PFSK-1 (cell line): ENCODE measurements at regions not wholly inside any gene's neighbourhood (a gene's known extent, or its start where the extent isn't known, plus 50 kb on each side); places are given as distances from the start of the nearest gene placed in this dataset.

Experiments
- POLR2AphosphoS5 ChIP-seq: IDR thresholded peaks from 2 replicates; pipeline ENCODE4 v1.6.1; 2012; ENCODE audit warnings: low read depth, mild to moderate bottlenecking, control low read depth, low read length, moderate library complexity
- SIN3A ChIP-seq: IDR thresholded peaks from 2 replicates; pipeline ENCODE4 v1.6.1; 2012; ENCODE audit warnings: mild to moderate bottlenecking, low read length, moderate library complexity, borderline replicate concordance; ENCODE audit not compliant: insufficient read depth
- TAF1 ChIP-seq: IDR thresholded peaks from 2 replicates; pipeline ENCODE4 v1.6.1; 2012; ENCODE audit warnings: low read length, control low read depth, borderline replicate concordance; ENCODE audit not compliant: insufficient read depth
- TF ChIP-seq, protein P1 (sequence below), 2 experiments: IDR thresholded peaks; 2 replicates each; pipeline versions ENCODE4 v1.6.1 to v1.8.0; 2011 to 2012; ENCODE audit warnings: low read depth in 2 of 2, low read length in 2 of 2, control low read depth in 1 of 2, inconsistent platforms in 1 of 2, mild to moderate bottlenecking in 1 of 2, moderate library complexity in 1 of 2; ENCODE audit not compliant: insufficient read depth in 1 of 2

DNA sequence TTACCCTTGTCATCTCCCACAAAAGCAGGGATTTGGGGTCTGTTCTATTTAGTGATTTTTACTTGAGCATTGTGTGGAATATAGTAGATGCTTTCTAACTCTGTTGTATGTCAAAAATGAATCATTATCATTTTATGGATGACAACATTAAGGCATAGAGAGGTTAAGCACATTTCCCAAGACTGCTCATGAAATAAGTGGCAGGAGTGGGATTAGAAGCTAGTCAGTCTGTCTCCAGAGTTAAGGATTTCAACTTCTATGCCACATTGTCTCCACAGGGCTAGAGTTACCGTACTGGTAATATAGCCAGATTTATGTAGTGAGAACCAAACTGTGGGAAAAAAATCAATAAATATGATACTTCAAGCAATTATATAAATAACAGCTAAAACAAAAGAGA lies 170.6 kb upstream of the DCN start:
- no peak for TF ChIP-seq POLR2AphosphoS5
- TF ChIP-seq TAF1: no peak
- TF ChIP-seq, protein P1, sequence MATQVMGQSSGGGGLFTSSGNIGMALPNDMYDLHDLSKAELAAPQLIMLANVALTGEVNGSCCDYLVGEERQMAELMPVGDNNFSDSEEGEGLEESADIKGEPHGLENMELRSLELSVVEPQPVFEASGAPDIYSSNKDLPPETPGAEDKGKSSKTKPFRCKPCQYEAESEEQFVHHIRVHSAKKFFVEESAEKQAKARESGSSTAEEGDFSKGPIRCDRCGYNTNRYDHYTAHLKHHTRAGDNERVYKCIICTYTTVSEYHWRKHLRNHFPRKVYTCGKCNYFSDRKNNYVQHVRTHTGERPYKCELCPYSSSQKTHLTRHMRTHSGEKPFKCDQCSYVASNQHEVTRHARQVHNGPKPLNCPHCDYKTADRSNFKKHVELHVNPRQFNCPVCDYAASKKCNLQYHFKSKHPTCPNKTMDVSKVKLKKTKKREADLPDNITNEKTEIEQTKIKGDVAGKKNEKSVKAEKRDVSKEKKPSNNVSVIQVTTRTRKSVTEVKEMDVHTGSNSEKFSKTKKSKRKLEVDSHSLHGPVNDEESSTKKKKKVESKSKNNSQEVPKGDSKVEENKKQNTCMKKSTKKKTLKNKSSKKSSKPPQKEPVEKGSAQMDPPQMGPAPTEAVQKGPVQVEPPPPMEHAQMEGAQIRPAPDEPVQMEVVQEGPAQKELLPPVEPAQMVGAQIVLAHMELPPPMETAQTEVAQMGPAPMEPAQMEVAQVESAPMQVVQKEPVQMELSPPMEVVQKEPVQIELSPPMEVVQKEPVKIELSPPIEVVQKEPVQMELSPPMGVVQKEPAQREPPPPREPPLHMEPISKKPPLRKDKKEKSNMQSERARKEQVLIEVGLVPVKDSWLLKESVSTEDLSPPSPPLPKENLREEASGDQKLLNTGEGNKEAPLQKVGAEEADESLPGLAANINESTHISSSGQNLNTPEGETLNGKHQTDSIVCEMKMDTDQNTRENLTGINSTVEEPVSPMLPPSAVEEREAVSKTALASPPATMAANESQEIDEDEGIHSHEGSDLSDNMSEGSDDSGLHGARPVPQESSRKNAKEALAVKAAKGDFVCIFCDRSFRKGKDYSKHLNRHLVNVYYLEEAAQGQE (IDR thresholded peaks at IDR 0.05; ENCODE audit: insufficient read depth in 1 of 2, low read depth in 2 of 2, low read length in 2 of 2): no peak
- TF ChIP-seq SIN3A: no peak
